PC-9 (cell line): ENCODE measurements at regions not wholly inside any gene's neighbourhood (a gene's known extent, or its start where the extent isn't known, plus 50 kb on each side); places are given as distances from the start of the nearest gene placed in this dataset.

Experiments
- BruUV-seq: library from RNA; stranded (reverse); fragments of 400-500 nt; replicated peaks from 2 replicates; lab custom pipeline; 2021; lab: Mats Ljungman, UMichigan
- CTCF ChIA-PET: fragments of 300-600 bp; sonication (Branson Sonifier 250); formaldehyde crosslinking; loops from one replicate; lab custom pipeline; 2022; ENCODE audit warnings: antibody characterized with exemption; lab: Charles Lee
- POLR2A ChIA-PET: fragments of 300-600 bp; sonication (Branson Sonifier 250); formaldehyde crosslinking; loops from one replicate; lab custom pipeline; 2022; ENCODE audit warnings: antibody characterized with exemption; ENCODE audit not compliant: unreplicated experiment; lab: Charles Lee
- DNase-seq, 2 experiments: peaks; one replicate each; pipeline versions ENCODE4 v3.0.0 to v3.0.0-alpha.2; 2015 to 2022; ENCODE audit warnings: mixed read lengths in 1 of 2
- H2AFZ ChIP-seq: fragments of 200-600 bp; sonication (generic); 2 replicates; pipeline ENCODE4 v1.8.1; 2017; ENCODE audit warnings: antibody characterized with exemption
- H3F3A ChIP-seq: fragments of 200-600 bp; sonication (generic); 2 replicates; pipeline ENCODE4 v1.8.1; 2017; ENCODE audit warnings: antibody characterized with exemption, mild to moderate bottlenecking, low read depth; ENCODE audit not compliant: insufficient read depth
- H3K27ac ChIP-seq: fragments of 200-600 bp; sonication (generic); 2 replicates; pipeline ENCODE4 v1.6.1; 2016; ENCODE audit warnings: mixed run types
- H3K27me3 ChIP-seq: fragments of 200-600 bp; sonication (generic); 2 replicates; pipeline ENCODE4 v1.6.1; 2016; ENCODE audit warnings: low read depth, mixed run types; ENCODE audit not compliant: insufficient read depth
- H3K36me3 ChIP-seq: fragments of 200-600 bp; sonication (generic); 2 replicates; pipeline ENCODE4 v1.6.1; 2016; ENCODE audit warnings: low read depth, mixed run types
- H3K4me1 ChIP-seq: fragments of 200-600 bp; sonication (generic); replicated peaks from 2 replicates; pipeline ENCODE4 v1.6.1; 2016; ENCODE audit warnings: mixed run types; ENCODE audit not compliant: insufficient read depth
- H3K4me2 ChIP-seq: fragments of 200-600 bp; sonication (generic); 2 replicates; pipeline ENCODE4 v1.6.1; 2017; ENCODE audit warnings: mixed run types
- H3K4me3 ChIP-seq: fragments of 200-600 bp; sonication (generic); 2 replicates; pipeline ENCODE4 v1.6.1; 2016; ENCODE audit warnings: mixed run types
- H3K79me2 ChIP-seq: fragments of 200-600 bp; sonication (generic); 2 replicates; pipeline ENCODE4 v1.6.1; 2017; ENCODE audit warnings: low read depth, mixed run types
- H3K9me2 ChIP-seq: fragments of 200-600 bp; sonication (generic); 2 replicates; pipeline ENCODE4 v1.8.1; 2017; ENCODE audit warnings: mild to moderate bottlenecking; ENCODE audit not compliant: insufficient read depth
- H3K9me3 ChIP-seq: fragments of 200-600 bp; sonication (generic); 2 replicates; pipeline ENCODE4 v1.8.1; 2016; ENCODE audit warnings: low read depth; ENCODE audit not compliant: insufficient read depth
- H4K20me1 ChIP-seq: fragments of 200-600 bp; sonication (generic); 2 replicates; pipeline ENCODE4 v1.8.1; 2017; ENCODE audit not compliant: insufficient read depth
- EZH2 ChIP-seq: fragments of 200-600 bp; sonication (generic); IDR thresholded peaks from 2 replicates; pipeline ENCODE4 v1.8.0; 2017; ENCODE audit warnings: antibody characterized with exemption, low read depth
- intact Hi-C: fragments of 100-400 bp; cut with micrococcal nuclease; formaldehyde crosslinking; loops from one replicate; pipeline ENCODE4 v1.10.0; 2022; ENCODE audit not compliant: unreplicated experiment
- TF ChIP-seq, protein P1 (sequence below): fragments of 200-600 bp; sonication (generic); conservative IDR thresholded peaks from 2 replicates; pipeline ENCODE4 v1.6.1; 2017; ENCODE audit warnings: mixed run types, antibody characterized with exemption, mild to moderate bottlenecking, moderate library complexity

DNA sequence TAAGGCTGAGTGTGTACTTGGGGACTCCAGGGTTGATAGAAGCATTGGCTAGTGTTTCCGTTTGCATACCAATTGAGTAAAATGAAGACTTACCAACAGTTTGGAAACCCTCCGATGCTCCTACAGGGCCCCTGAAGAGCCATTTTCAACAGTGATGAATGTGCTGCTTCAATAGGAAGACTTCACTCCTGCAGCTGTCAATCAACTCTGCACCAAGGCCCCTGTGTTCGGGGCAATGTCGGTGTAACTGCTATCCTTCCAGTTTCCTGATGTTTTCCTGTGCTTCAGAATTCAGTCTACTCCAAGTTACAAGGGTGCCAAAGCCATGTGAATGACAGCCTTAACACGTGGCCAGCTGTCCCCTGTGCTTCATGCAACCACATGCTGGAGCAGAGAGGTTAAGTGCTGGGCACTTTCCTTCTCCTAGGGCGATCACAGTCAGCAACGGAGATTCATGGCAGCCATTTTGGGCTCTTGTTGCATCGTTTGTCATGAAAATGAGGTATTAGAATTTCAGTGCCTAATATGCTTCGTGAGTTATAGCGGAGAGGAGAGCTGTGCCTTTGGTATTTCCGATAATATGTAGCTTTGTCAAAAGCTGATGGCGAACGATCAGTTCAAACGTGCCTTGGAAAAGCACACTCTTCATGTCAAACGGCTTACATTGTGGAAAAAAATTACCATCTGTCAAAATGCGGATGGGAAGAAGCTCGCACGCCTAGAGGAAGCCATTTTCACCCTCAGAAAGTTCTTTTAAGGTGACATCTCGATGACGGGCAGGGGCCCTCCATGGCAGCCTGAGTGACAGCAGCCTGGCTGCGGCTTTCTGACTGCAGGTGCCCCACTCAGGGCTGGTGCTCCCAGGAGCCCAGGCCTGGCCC is 287.8 kb downstream of the ACTR3B start:
- TF ChIP-seq, protein P1, sequence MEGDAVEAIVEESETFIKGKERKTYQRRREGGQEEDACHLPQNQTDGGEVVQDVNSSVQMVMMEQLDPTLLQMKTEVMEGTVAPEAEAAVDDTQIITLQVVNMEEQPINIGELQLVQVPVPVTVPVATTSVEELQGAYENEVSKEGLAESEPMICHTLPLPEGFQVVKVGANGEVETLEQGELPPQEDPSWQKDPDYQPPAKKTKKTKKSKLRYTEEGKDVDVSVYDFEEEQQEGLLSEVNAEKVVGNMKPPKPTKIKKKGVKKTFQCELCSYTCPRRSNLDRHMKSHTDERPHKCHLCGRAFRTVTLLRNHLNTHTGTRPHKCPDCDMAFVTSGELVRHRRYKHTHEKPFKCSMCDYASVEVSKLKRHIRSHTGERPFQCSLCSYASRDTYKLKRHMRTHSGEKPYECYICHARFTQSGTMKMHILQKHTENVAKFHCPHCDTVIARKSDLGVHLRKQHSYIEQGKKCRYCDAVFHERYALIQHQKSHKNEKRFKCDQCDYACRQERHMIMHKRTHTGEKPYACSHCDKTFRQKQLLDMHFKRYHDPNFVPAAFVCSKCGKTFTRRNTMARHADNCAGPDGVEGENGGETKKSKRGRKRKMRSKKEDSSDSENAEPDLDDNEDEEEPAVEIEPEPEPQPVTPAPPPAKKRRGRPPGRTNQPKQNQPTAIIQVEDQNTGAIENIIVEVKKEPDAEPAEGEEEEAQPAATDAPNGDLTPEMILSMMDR, result no peak
- no peak for TF ChIP-seq EZH2
- no peaks in the 10 kb centered on the region for H3K4me1 ChIP-seq
- intact Hi-C loops, result no loop called here
- H3K27ac ChIP-seq, result no peak overlapping the region
- no peaks in the 10 kb centered on the region for H3K9me2 ChIP-seq
- H4K20me1 ChIP-seq, result no peaks in the 10 kb centered on the region
- DNase-seq, result no peak
- no TSS peak for BruUV-seq
- no peak overlapping the region for H2AFZ ChIP-seq
- H3F3A ChIP-seq, result no peaks in the 10 kb centered on the region
- CTCF ChIA-PET, result no interaction called here
- POLR2A ChIA-PET, result no interaction called here
- H3K9me3 ChIP-seq, result no peaks in the 10 kb centered on the region
- H3K36me3 ChIP-seq, result no peaks in the 10 kb centered on the region
- no peak overlapping the region for H3K4me3 ChIP-seq
- H3K27me3 ChIP-seq, result peaks cover 93% of the 10 kb centered on the region
- no peak overlapping the region for H3K4me2 ChIP-seq
- no peaks in the 10 kb centered on the region for H3K79me2 ChIP-seq

DNA sequence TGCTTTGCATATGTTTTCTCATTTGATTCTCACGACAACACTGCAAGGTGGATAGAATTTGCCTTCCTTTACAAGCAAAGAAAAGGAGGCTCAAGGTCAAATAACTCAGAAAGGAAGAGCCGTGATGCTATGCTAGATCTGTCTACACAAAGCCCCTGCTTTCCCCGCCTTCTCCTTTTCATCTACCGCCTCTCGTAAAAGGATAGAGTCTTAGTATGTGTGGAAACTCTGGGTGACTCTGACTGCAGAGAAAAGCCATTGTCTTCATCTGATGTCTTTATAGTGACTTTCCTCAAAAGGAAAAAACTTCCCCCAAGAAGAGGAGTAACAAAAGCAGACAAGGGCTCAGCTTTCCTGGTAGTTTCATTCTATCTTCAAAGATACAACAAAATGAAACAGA is 292.7 kb downstream of the ACTR3B start:
- BruUV-seq, result no TSS peak
- H4K20me1 ChIP-seq, result 0 out of 2 replicates have a peak, but pooled peaks cover 3% of the 10 kb centered on the region
- no peak overlapping the region for H3K27ac ChIP-seq
- no peak overlapping the region for H3K4me2 ChIP-seq
- no peaks in the 10 kb centered on the region for H3K36me3 ChIP-seq
- no peaks in the 10 kb centered on the region for H3K79me2 ChIP-seq
- no peak overlapping the region for H3K4me3 ChIP-seq
- no peaks in the 10 kb centered on the region for H3K9me3 ChIP-seq
- no peaks in the 10 kb centered on the region for H3K4me1 ChIP-seq
- ChIA-PET POLR2A (no interaction called here), CTCF (no interaction called here)
- intact Hi-C loops, result no loop called here
- peaks cover 83% of the 10 kb centered on the region for H3K27me3 ChIP-seq
- H3F3A ChIP-seq, result no peaks in the 10 kb centered on the region
- no peak overlapping the region for H2AFZ ChIP-seq
- DNase-seq, result no peak
- TF ChIP-seq, protein P1, result no peak
- no peak for TF ChIP-seq EZH2
- H3K9me2 ChIP-seq, result no peaks in the 10 kb centered on the region

DNA sequence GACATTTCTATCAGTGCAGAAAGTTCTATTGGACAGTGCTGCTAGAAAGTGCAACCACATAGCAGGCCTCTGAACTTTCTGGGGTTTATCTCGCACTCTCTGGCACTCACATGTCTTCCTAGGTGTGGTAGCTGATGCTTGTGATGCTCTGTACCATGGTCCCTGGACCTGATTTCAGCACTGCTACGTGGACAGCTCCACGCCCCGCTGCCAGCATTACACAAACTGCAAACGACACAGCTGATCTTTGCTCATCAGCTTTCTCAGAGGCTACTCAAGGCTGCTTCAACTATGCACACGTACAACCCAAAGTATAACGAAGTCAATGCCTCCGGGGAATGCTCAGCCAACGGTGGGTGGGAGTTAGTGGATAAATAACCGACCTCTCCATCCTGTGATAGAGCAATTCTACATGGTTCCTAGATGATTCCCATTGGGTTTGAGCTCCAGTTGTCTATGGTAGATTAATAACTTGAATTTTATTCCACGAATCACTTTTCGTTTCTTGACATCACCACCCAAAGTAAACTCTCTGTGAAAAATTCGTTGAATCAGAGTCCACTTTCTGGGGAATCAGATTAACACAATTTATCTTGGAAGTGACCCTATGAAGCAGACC is 302.5 kb downstream of the ACTR3B start:
- H3K4me1 ChIP-seq, result no peaks in the 10 kb centered on the region
- H3K9me3 ChIP-seq, result no peaks in the 10 kb centered on the region
- CTCF ChIA-PET, result no interaction called here
- no peaks in the 10 kb centered on the region for H3F3A ChIP-seq
- no peak overlapping the region for H2AFZ ChIP-seq
- peak in 1 of 2 experiments; percentile 9 for DNase-seq
- TF ChIP-seq, protein P1, result no peak
- TF ChIP-seq EZH2, result no peak
- H3K36me3 ChIP-seq, result no peaks in the 10 kb centered on the region
- no peak overlapping the region for H3K27ac ChIP-seq
- intact Hi-C loops, result no loop called here
- no TSS peak for BruUV-seq
- H4K20me1 ChIP-seq, result no peaks in the 10 kb centered on the region
- peaks cover 30% of the 10 kb centered on the region for H3K27me3 ChIP-seq
- no peak overlapping the region for H3K4me2 ChIP-seq
- POLR2A ChIA-PET, result no interaction called here
- no peaks in the 10 kb centered on the region for H3K9me2 ChIP-seq
- no peak overlapping the region for H3K4me3 ChIP-seq
- H3K79me2 ChIP-seq, result no peaks in the 10 kb centered on the region
